Pancreas (tissue), 10 donors: ENCODE measurements at regions not wholly inside any gene's neighbourhood (a gene's known extent, or its start where the extent isn't known, plus 50 kb on each side); places are given as distances from the start of the nearest gene placed in this dataset.
A peak's percentile ranks its signal among the peaks of the same experiment; 100 is the strongest.

ENCODE experiments used
- ATAC-seq, 4 donors: fragments of 200-7000 bp; cut with Tn5 transposase; one replicate each; pipeline versions ENCODE4 v1.8.0 to v1.9.1; 2020; ENCODE audit warnings: mild to moderate bottlenecking in 4 of 4, moderate library complexity in 4 of 4
- DNase-seq, 6 donors: peaks; one replicate each; pipeline ENCODE4 v3.0.0-alpha.2; 2020
- FAIRE-seq: peaks from 2 replicates; lab custom pipeline; 2012; peaks lifted over from hg19 to GRCh38; lab: Jason Lieb, UNC
- H3K27ac ChIP-seq, 4 donors: fragments of 200-600 bp; sonication (generic); 1 replicate in 3 of 4; 2 replicates in 1 of 4; pipeline versions ENCODE4 v1.5.0 to v1.8.0; 2020
- H3K27me3 ChIP-seq, 4 donors: fragments of 200-600 bp; one replicate each; pipeline ENCODE4 v1.8.0; 2021
- H3K36me3 ChIP-seq, 3 donors: fragments of 200-600 bp; sonication (generic) in 1 of 3; one replicate each; pipeline versions ENCODE4 v1.5.0 to v1.8.0; 2020 to 2021
- H3K4me1 ChIP-seq, 3 donors: fragments of 200-600 bp; one replicate each; pipeline ENCODE4 v1.8.0; 2021
- H3K4me3 ChIP-seq, 4 donors: fragments of 200-600 bp; sonication (generic) in 2 of 4; one replicate each; pipeline versions ENCODE4 v1.5.0 to v1.8.0; 2020 to 2021
- H3K9me3 ChIP-seq, 4 donors: fragments of 200-600 bp; one replicate each; pipeline ENCODE4 v1.8.0; 2021
- CTCF ChIP-seq, 4 donors: fragments of 200-600 bp; sonication (generic) in 3 of 4; IDR thresholded peaks; one replicate each; pipeline versions ENCODE4 v1.5.0 to v1.8.0; 2021; ENCODE audit warnings: antibody characterized with exemption in 4 of 4
- WGBS, 2 donors: extraction: QIAGEN DNeasy Blood & Tissue Kit; methylation state at CpG; one replicate each; pipeline ENCODE4 v1.1.7; 2013; 5-methylcytosine and 5-hydroxymethylcytosine counted together
- intact Hi-C, 3 donors: fragments of 100-400 bp; cut with DNase I; formaldehyde crosslinking; loops; one replicate each; pipeline versions ENCODE4 v1.11.1 to v1.14.2; 2022
- donor health status: healthy with polysubstance abuse.
- donor health status: DM: no; HTN: no; CAD: no; lungs with moderate emphysema.
- donor health status: DM: no; HTN: no; CAD: no.
- donor health status: control.
- donor health status: control.
- donor health status: Bipolar disorder and iron deficiency.
- donor health status: DM: yes; HTN: yes; CAD: no.
- donor health status: DM: no; HTN: no; CAD: no.
- donor health status: DM: no; HTN: no; CAD: no.
- donor health status: DM: yes; HTN: yes; CAD: no.

- peak in 1 of 4 donors; percentile 37 for ATAC-seq
- Histone ChIP-seq H3K4me1 (no peaks in the 10 kb centered on the region), H3K27me3 (no peaks in the 10 kb centered on the region), H3K27ac (no peak overlapping the region), H3K9me3 (no peaks in the 10 kb centered on the region), H3K36me3 (no peaks in the 10 kb centered on the region), H3K4me3 (no peak overlapping the region)
- intact Hi-C loops: no loop called here
- WGBS, 2 donors: 12 to 19% methylated on average over 1 of the region's 1 CpG
- TF ChIP-seq CTCF (IDR thresholded peaks at IDR 0.05): no peak
- DNase-seq: no peak
- FAIRE-seq: no peak
These were observed 789.5 kb downstream of the TECRL start for GRCh38 chr4:63619771-63620170.

GRCh38 chr4:63618883-63619718 lies 790.1 kb downstream of the TECRL start:
- no peak overlapping the region for H3K27ac ChIP-seq
- 25 to 26% methylated on average over 6 of the region's 6 CpGs for WGBS, 2 donors
- H3K36me3 ChIP-seq: no peaks in the 10 kb centered on the region
- peak in 1 of 4 donors; percentile 38 for ATAC-seq
- intact Hi-C loops: no loop called here
- H3K4me3 ChIP-seq: no peak overlapping the region
- no peak for DNase-seq
- no peaks in the 10 kb centered on the region for H3K4me1 ChIP-seq
- H3K27me3 ChIP-seq: no peaks in the 10 kb centered on the region
- FAIRE-seq: no peak
- TF ChIP-seq CTCF (IDR thresholded peaks at IDR 0.05): no peak
- H3K9me3 ChIP-seq: no peaks in the 10 kb centered on the region

GRCh38 chr4:63607169-63607872 lies 801.9 kb downstream of the TECRL start:
- 51 to 57% methylated on average over 9 of the region's 9 CpGs for WGBS, 2 donors
- no peak for FAIRE-seq
- H3K27me3 ChIP-seq: no peaks in the 10 kb centered on the region

GRCh38 chr4:63589796-63590195 lies 819.5 kb downstream of the TECRL start:
- Histone ChIP-seq H3K4me3 (no peak overlapping the region), H3K27ac (no peak overlapping the region), H3K9me3 (no peaks in the 10 kb centered on the region), H3K4me1 (no peaks in the 10 kb centered on the region), H3K36me3 (no peaks in the 10 kb centered on the region), H3K27me3 (no peaks in the 10 kb centered on the region)
- FAIRE-seq (no peak), ATAC-seq (no peak), DNase-seq (no peak)
- WGBS, 2 donors: 26 to 29% methylated on average over 6 of the region's 6 CpGs
- intact Hi-C loops: no loop called here
- TF ChIP-seq CTCF (IDR thresholded peaks at IDR 0.05): no peak

More at GRCh38 chr4:63607169-63607872, 801.9 kb downstream of the TECRL start:
- Histone ChIP-seq H3K4me3 (no peak overlapping the region), H3K27ac (no peak overlapping the region), H3K4me1 (no peaks in the 10 kb centered on the region), H3K36me3 (no peaks in the 10 kb centered on the region), H3K9me3 (no peaks in the 10 kb centered on the region)
- no peak for TF ChIP-seq CTCF (IDR thresholded peaks at IDR 0.05)
- no peak for DNase-seq
- intact Hi-C loops: no loop called here
- no peak for ATAC-seq
